Caco-2 (cell line): ENCODE measurements at regions not wholly inside any gene's neighbourhood (a gene's known extent, or its start where the extent isn't known, plus 50 kb on each side); places are given as distances from the start of the nearest gene placed in this dataset.

Experiments used
- BruUV-seq: library from RNA; stranded (reverse); fragments of 400-500 nt; replicated peaks from 2 replicates; lab custom pipeline; 2021; lab: Mats Ljungman, UMichigan
- CTCF ChIA-PET: fragments of 300-600 bp; sonication (Branson Sonifier 250); formaldehyde crosslinking; loops from one replicate; lab custom pipeline; 2022; ENCODE audit warnings: antibody characterized with exemption; lab: Charles Lee
- POLR2A ChIA-PET: fragments of 300-600 bp; sonication (Branson Sonifier 250); formaldehyde crosslinking; loops from one replicate; lab custom pipeline; 2022; ENCODE audit warnings: antibody characterized with exemption; lab: Charles Lee
- DNase-seq, 2 experiments: peaks; one replicate each; pipeline versions ENCODE4 v3.0.0 to v3.0.0-alpha.2; 2020 to 2022
- H3K27me3 ChIP-seq: replicated peaks from 2 replicates; pipeline ENCODE4 v1.6.0; 2011; ENCODE audit warnings: low read length; ENCODE audit not compliant: control insufficient read depth, insufficient read depth
- H3K36me3 ChIP-seq: 2 replicates; pipeline ENCODE4 v1.5.1; 2011; ENCODE audit warnings: low read length; ENCODE audit not compliant: control insufficient read depth, insufficient read depth
- H3K4me1 ChIP-seq: fragments of 250-450 bp; sonication (Bioruptor Pico); 2 replicates; pipeline ENCODE4 v1.5.1; 2020; ENCODE audit warnings: mild to moderate bottlenecking
- H3K4me3 ChIP-seq: 2 replicates; pipeline ENCODE4 v1.5.1; 2011; ENCODE audit warnings: low read depth, mild to moderate bottlenecking, control low read depth, low read length
- H3K9me3 ChIP-seq: fragments of 250-450 bp; sonication (Bioruptor Pico); 2 replicates; pipeline ENCODE4 v1.5.1; 2020; ENCODE audit warnings: mild to moderate bottlenecking, moderate library complexity
- H3K27ac Mint-ChIP-seq: one replicate; pipeline ENCODE4 v1.8.0; 2022; ENCODE audit warnings: mixed read lengths; ENCODE audit not compliant: unreplicated experiment
- H3K27me3 Mint-ChIP-seq: one replicate; pipeline ENCODE4 v1.8.0; 2022; ENCODE audit warnings: mixed read lengths; ENCODE audit not compliant: insufficient read depth, unreplicated experiment
- H3K36me3 Mint-ChIP-seq: one replicate; pipeline ENCODE4 v1.8.0; 2022; ENCODE audit warnings: mild to moderate bottlenecking, mixed read lengths; ENCODE audit not compliant: insufficient read depth, unreplicated experiment
- H3K4me1 Mint-ChIP-seq: one replicate; pipeline ENCODE4 v1.8.0; 2022; ENCODE audit warnings: low read depth, mixed read lengths; ENCODE audit not compliant: unreplicated experiment
- H3K4me3 Mint-ChIP-seq: one replicate; pipeline ENCODE4 v1.8.0; 2022; ENCODE audit warnings: mild to moderate bottlenecking, moderate library complexity, mixed read lengths; ENCODE audit not compliant: unreplicated experiment
- H3K9me3 Mint-ChIP-seq: one replicate; pipeline ENCODE4 v1.8.0; 2022; ENCODE audit warnings: mixed read lengths; ENCODE audit not compliant: unreplicated experiment
- CTCF ChIP-seq, 2 experiments: fragments of 200-600 bp in 1 of 2; IDR thresholded peaks; 1 replicate in 1 of 2; 2 replicates in 1 of 2; pipeline versions ENCODE4 v1.5.1 to v1.8.0; 2011 to 2022; ENCODE audit warnings: antibody characterized with exemption in 1 of 2, control low read depth in 1 of 2, inconsistent platforms in 1 of 2, low read depth in 1 of 2, low read length in 1 of 2, mild to moderate bottlenecking in 1 of 2, moderate library complexity in 1 of 2; ENCODE audit not compliant: insufficient read depth in 1 of 2, severe bottlenecking in 1 of 2, unreplicated experiment in 1 of 2
- intact Hi-C: fragments of 100-400 bp; cut with micrococcal nuclease; formaldehyde crosslinking; loops from one replicate; pipeline ENCODE4 v1.10.0; 2022; ENCODE audit not compliant: unreplicated experiment

DNA sequence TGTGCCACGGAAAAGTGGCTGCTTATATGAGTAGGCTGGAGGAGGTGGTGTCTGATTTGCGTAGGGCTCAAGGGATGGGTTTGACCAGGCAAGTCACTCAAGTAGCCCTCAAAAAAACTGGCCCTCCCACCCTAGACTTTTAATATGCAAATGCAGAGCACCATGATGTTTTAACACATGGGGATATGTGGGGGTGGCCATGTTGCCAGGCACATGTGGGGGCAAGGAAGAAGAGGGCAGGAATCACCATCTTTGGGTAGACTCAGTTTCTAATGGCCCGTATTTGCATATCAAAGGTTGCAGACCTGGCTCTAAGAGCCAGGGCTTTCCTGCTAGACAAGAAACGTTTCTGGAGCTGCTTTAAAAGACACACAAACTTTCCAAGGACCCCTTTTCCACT lies 307.2 kb upstream of the NDN start:
- no peaks in the 10 kb centered on the region for H3K27me3 ChIP-seq
- H3K36me3 ChIP-seq, result no peaks in the 10 kb centered on the region
- Mint-ChIP-seq H3K27ac (no peak overlapping the region), H3K4me3 (no peak overlapping the region), H3K27me3 (no peaks in the 10 kb centered on the region), H3K9me3 (peaks cover 40% of the 10 kb centered on the region), H3K4me1 (no peaks in the 10 kb centered on the region), H3K36me3 (no peaks in the 10 kb centered on the region)
- H3K9me3 ChIP-seq, result peaks cover 8% of the 10 kb centered on the region
- DNase-seq, result no peak
- POLR2A ChIA-PET, result no interaction called here
- no peak overlapping the region for H3K4me3 ChIP-seq
- no TSS peak for BruUV-seq
- CTCF ChIA-PET, result no interaction called here
- no peaks in the 10 kb centered on the region for H3K4me1 ChIP-seq
- intact Hi-C loops, result no loop called here
- no peak for TF ChIP-seq CTCF (IDR thresholded peaks at IDR 0.05; ENCODE audit: insufficient read depth in 1 of 2, low read depth in 1 of 2, low read length in 1 of 2, severe bottlenecking in 1 of 2, unreplicated experiment in 1 of 2)

GRCh38 chr15:23998056-23998455 lies 311.0 kb upstream of the NDN start:
- H3K9me3 ChIP-seq, result peaks cover 8% of the 10 kb centered on the region
- TF ChIP-seq CTCF (IDR thresholded peaks at IDR 0.05; ENCODE audit: insufficient read depth in 1 of 2, low read depth in 1 of 2, low read length in 1 of 2, severe bottlenecking in 1 of 2, unreplicated experiment in 1 of 2), result no peak
- Mint-ChIP-seq H3K4me1 (no peaks in the 10 kb centered on the region), H3K27ac (no peak overlapping the region), H3K4me3 (no peak overlapping the region), H3K27me3 (no peaks in the 10 kb centered on the region), H3K9me3 (peaks cover 30% of the 10 kb centered on the region), H3K36me3 (no peaks in the 10 kb centered on the region)
- H3K27me3 ChIP-seq, result no peaks in the 10 kb centered on the region
- no peaks in the 10 kb centered on the region for H3K4me1 ChIP-seq
- no peak overlapping the region for H3K4me3 ChIP-seq
- POLR2A ChIA-PET, result no interaction called here
- no peak for DNase-seq
- CTCF ChIA-PET, result no interaction called here
- no peaks in the 10 kb centered on the region for H3K36me3 ChIP-seq
- no TSS peak for BruUV-seq
- intact Hi-C loops, result no loop called here

GRCh38 chr15:24008476-24008875 lies 321.4 kb upstream of the NDN start:
- CTCF ChIA-PET, result no interaction called here
- no peak for TF ChIP-seq CTCF (IDR thresholded peaks at IDR 0.05; ENCODE audit: insufficient read depth in 1 of 2, low read depth in 1 of 2, low read length in 1 of 2, severe bottlenecking in 1 of 2, unreplicated experiment in 1 of 2)
- no TSS peak for BruUV-seq
- H3K4me3 ChIP-seq, result no peak overlapping the region
- Mint-ChIP-seq H3K27ac (no peak overlapping the region), H3K36me3 (no peaks in the 10 kb centered on the region), H3K4me3 (no peak overlapping the region), H3K4me1 (no peaks in the 10 kb centered on the region), H3K27me3 (no peaks in the 10 kb centered on the region), H3K9me3 (peaks cover 32% of the 10 kb centered on the region)
- intact Hi-C loops, result no loop called here
- POLR2A ChIA-PET, result no interaction called here
- no peak for DNase-seq
- H3K27me3 ChIP-seq, result no peaks in the 10 kb centered on the region
- no peaks in the 10 kb centered on the region for H3K4me1 ChIP-seq
- no peaks in the 10 kb centered on the region for H3K36me3 ChIP-seq
- peaks cover 15% of the 10 kb centered on the region for H3K9me3 ChIP-seq
